T1000 (cell line): ENCODE measurements at regions not wholly inside any gene's neighbourhood (a gene's known extent, or its start where the extent isn't known, plus 50 kb on each side); places are given as distances from the start of the nearest gene placed in this dataset.
"Not testable (repeated sequence)": the region's sequence is repeated elsewhere in the genome, so short reads cannot be mapped to it uniquely, and the experiment has no call there.

Experiments
- DNase-seq: peaks from one replicate; lab custom pipeline; 2025; ENCODE audit warnings: mixed read lengths; lab: John Stamatoyannopoulos, UW

- no peak for DNase-seq
Observed at GRCh38 chr5:1652873-1653697, 129.3 kb upstream of the LPCAT1 start.

GRCh38 chr5:1651971-1652872 lies 128.5 kb upstream of the LPCAT1 start:
- no peak for DNase-seq

GRCh38 chr5:1651250-1651649 lies 127.5 kb upstream of the LPCAT1 start:
- no peak for DNase-seq

GRCh38 chr5:1649554-1649953 lies 125.8 kb upstream of the LPCAT1 start:
- DNase-seq, result no peak

GRCh38 chr5:1648806-1649205 lies 125.0 kb upstream of the LPCAT1 start:
- DNase-seq, result no peak

GRCh38 chr5:1647580-1647979 lies 123.8 kb upstream of the LPCAT1 start:
- no peak for DNase-seq

- DNase-seq, result peak; percentile 28
Observed at GRCh38 chr5:1644810-1645571, 121.2 kb upstream of the LPCAT1 start.

GRCh38 chr5:1644393-1644809 lies 120.6 kb upstream of the LPCAT1 start:
- DNase-seq, result not testable (repeated sequence)

GRCh38 chr5:1643651-1644392 lies 120.1 kb upstream of the LPCAT1 start:
- no peak for DNase-seq

GRCh38 chr5:1642621-1643061 lies 118.9 kb upstream of the LPCAT1 start:
- DNase-seq, result no peak

GRCh38 chr5:1642221-1642620 lies 118.5 kb upstream of the LPCAT1 start:
- no peak for DNase-seq

GRCh38 chr5:1641560-1642166 lies 117.9 kb upstream of the LPCAT1 start:
- DNase-seq, result peak; percentile 25

GRCh38 chr5:1641041-1641440 lies 117.3 kb upstream of the LPCAT1 start:
- no peak for DNase-seq

GRCh38 chr5:1640421-1640881 lies 116.7 kb upstream of the LPCAT1 start:
- DNase-seq, result no peak

- DNase-seq, result no peak
Observed at GRCh38 chr5:1639757-1640156, 116.0 kb upstream of the LPCAT1 start.

- DNase-seq, result no peak
Observed at GRCh38 chr5:1638658-1639400, 115.1 kb upstream of the LPCAT1 start.

- no peak for DNase-seq
Observed at GRCh38 chr5:1637639-1638481, 114.1 kb upstream of the LPCAT1 start.

- DNase-seq, result no peak
Observed at GRCh38 chr5:1636981-1637638, 113.3 kb upstream of the LPCAT1 start.
